Hematopoietic multipotent progenitor cell treated with erythropoietin and hydrocortisone succinate and interleukin-3 and kit ligand, for 17 days (in vitro differentiated cells): ENCODE measurements at regions not wholly inside any gene's neighbourhood (a gene's known extent, or its start where the extent isn't known, plus 50 kb on each side); places are given as distances from the start of the nearest gene placed in this dataset.
"Not testable (repeated sequence)": the region's sequence is repeated elsewhere in the genome, so short reads cannot be mapped to it uniquely, and the experiment has no call there.

Experiments used
- DNase-seq: peaks from one replicate; pipeline ENCODE4 v3.0.0-alpha.2; 2015; ENCODE audit warnings: low spot score

- not testable (repeated sequence) for DNase-seq
Measured at GRCh38 chr9:66152406-66152805, 415.5 kb downstream of the FOXD4L4 start.

GRCh38 chr9:66153021-66153725 lies 416.2 kb downstream of the FOXD4L4 start:
- DNase-seq = peak; percentile 13

- DNase-seq = not testable (repeated sequence)
Measured at GRCh38 chr9:66153971-66154691, 417.2 kb downstream of the FOXD4L4 start.

GRCh38 chr9:66182316-66182715 lies 445.4 kb downstream of the FOXD4L4 start:
- DNase-seq = not testable (repeated sequence)

- DNase-seq = not testable (repeated sequence)
Measured at GRCh38 chr9:66183648-66184047, 446.7 kb downstream of the FOXD4L4 start.

GRCh38 chr9:66197199-66197598 lies 460.3 kb downstream of the FOXD4L4 start:
- DNase-seq = not testable (repeated sequence)

- DNase-seq = not testable (repeated sequence)
Measured at GRCh38 chr9:66198421-66198820, 461.5 kb downstream of the FOXD4L4 start.

- not testable (repeated sequence) for DNase-seq
Measured at GRCh38 chr9:66206617-66207016, 469.7 kb downstream of the FOXD4L4 start.

GRCh38 chr9:66207914-66208313 lies 471.0 kb downstream of the FOXD4L4 start:
- not testable (repeated sequence) for DNase-seq

- not testable (repeated sequence) for DNase-seq
Measured at GRCh38 chr9:66244763-66245162, 507.8 kb downstream of the FOXD4L4 start.

- DNase-seq = not testable (repeated sequence)
Measured at GRCh38 chr9:66245481-66245880, 508.5 kb downstream of the FOXD4L4 start.

GRCh38 chr9:66257581-66257980 lies 520.6 kb downstream of the FOXD4L4 start:
- DNase-seq = not testable (repeated sequence)

- not testable (repeated sequence) for DNase-seq
Measured at GRCh38 chr9:66261576-66261975, 524.6 kb downstream of the FOXD4L4 start.

GRCh38 chr9:66263621-66264020 lies 526.7 kb downstream of the FOXD4L4 start:
- not testable (repeated sequence) for DNase-seq

- DNase-seq = not testable (repeated sequence)
Measured at GRCh38 chr9:66264786-66265185, 527.8 kb downstream of the FOXD4L4 start.

- DNase-seq = not testable (repeated sequence)
Measured at GRCh38 chr9:66266202-66266601, 529.3 kb downstream of the FOXD4L4 start.

GRCh38 chr9:66266856-66267430 lies 530.0 kb downstream of the FOXD4L4 start:
- not testable (repeated sequence) for DNase-seq

GRCh38 chr9:66267684-66268083 lies 530.7 kb downstream of the FOXD4L4 start:
- DNase-seq = peak; percentile 2

- DNase-seq = not testable (repeated sequence)
Measured at GRCh38 chr9:66269024-66269423, 532.1 kb downstream of the FOXD4L4 start.

- DNase-seq = not testable (repeated sequence)
Measured at GRCh38 chr9:66269783-66270182, 532.8 kb downstream of the FOXD4L4 start.

- DNase-seq = not testable (repeated sequence)
Measured at GRCh38 chr9:66278809-66279208, 541.9 kb downstream of the FOXD4L4 start.
